H1 (cell line): ENCODE measurements at regions not wholly inside any gene's neighbourhood (a gene's known extent, or its start where the extent isn't known, plus 50 kb on each side); places are given as distances from the start of the nearest gene placed in this dataset.

Source experiments
- ASH2L ChIP-seq: fragments of 200-600, 300-600 bp; sonication (generic); IDR thresholded peaks from one replicate; pipeline ENCODE4 v1.7.1; 2017; ENCODE audit warnings: low read length
- ATF3 ChIP-seq: IDR thresholded peaks from 2 replicates; pipeline ENCODE4 v1.6.1; 2011; ENCODE audit warnings: low read depth, mild to moderate bottlenecking, low read length; ENCODE audit not compliant: insufficient read depth
- CHD1 ChIP-seq: IDR thresholded peaks from 2 replicates; pipeline ENCODE4 v1.6.1; 2012; ENCODE audit warnings: low read depth, low read length, improper control_type of control experiment
- RNF2 ChIP-seq: fragments of 200-900, 300-1000 bp; sonication (generic); IDR thresholded peaks from 2 replicates; pipeline ENCODE4 v1.7.1; 2016; ENCODE audit warnings: borderline replicate concordance, low read depth, mild to moderate bottlenecking, antibody characterized with exemption, low read length; ENCODE audit not compliant: poor library complexity, severe bottlenecking; ENCODE audit errors: missing control alignments

GRCh38 chr14:40889126-40889525, 717.5 kb upstream of the LRFN5 start (continued):
- TF ChIP-seq RNF2 (no peak), ATF3 (no peak), CHD1 (no peak), ASH2L (no peak)
- TF ChIP-seq, all 59 proteins: peak for 0
